NOMO-1 (cell line): ENCODE measurements at regions not wholly inside any gene's neighbourhood (a gene's known extent, or its start where the extent isn't known, plus 50 kb on each side); places are given as distances from the start of the nearest gene placed in this dataset.

Source experiments
- DNase-seq, 2 experiments: peaks; one replicate each; lab custom pipeline; 2025; ENCODE audit not compliant: unreplicated experiment in 2 of 2; lab: John Stamatoyannopoulos, UW

DNA sequence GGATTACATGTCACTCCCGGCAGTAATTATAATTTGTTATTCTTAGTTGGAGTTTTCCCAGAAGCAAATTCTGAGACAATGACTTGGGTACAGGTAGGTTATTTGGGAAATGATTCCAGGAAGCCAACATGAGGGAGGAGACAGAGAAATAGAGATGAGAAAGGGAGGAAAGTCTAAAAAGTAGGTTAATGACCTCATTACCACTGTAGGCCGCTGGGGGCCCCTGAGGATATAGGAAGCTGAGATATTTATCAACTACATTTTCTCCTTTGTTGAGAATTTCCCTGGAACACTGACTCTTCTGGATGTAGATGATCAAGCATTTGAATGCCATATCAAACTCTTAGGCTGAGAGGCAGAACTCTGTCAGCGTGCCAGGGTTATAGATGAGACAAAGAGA is 284.3 kb downstream of the ICOS start:
- DNase-seq = no peak

DNA sequence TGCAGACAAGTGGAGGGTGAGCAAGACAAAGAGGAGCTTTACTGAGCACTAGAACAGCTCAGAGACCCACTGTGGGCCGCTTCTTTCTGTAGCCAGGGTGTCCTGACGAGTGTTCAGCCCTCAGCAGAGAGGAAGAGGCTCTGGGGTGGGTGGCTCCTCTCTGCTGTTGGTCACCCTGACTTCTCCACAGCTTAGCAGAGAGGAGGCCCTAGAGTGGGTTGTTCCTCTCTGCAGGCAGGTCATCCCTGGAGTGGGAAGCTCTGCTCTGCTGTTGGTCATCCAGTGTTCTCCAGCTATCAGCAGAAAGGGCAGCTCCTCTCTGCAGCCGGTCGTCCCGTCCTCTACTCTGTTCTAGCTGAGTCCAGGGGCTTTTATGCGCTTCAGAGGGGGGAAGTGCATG is 286.5 kb downstream of the ICOS start:
- DNase-seq = no peak

GRCh38 chr2:204223544-204223943 is 287.0 kb downstream of the ICOS start:
- DNase-seq = no peak

DNA sequence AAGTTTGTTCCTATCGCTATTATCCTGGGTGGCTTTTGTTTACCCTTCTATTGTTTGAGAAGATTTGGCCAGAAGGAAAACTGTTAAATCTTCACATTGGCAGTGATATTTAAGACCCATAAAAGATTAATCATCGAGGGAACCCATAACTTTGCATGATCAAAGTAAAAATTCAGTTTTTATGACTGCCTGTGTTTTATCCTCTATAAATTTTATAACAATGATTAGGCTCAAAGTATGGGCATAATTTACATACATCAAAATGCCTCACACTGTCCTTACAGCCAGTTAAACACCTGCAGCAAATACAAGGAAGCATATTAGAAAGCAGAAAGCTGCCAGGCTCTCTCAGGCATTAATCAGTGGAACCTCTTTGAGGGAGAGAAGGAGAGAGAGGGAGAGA is 289.1 kb downstream of the ICOS start:
- no peak for DNase-seq

DNA sequence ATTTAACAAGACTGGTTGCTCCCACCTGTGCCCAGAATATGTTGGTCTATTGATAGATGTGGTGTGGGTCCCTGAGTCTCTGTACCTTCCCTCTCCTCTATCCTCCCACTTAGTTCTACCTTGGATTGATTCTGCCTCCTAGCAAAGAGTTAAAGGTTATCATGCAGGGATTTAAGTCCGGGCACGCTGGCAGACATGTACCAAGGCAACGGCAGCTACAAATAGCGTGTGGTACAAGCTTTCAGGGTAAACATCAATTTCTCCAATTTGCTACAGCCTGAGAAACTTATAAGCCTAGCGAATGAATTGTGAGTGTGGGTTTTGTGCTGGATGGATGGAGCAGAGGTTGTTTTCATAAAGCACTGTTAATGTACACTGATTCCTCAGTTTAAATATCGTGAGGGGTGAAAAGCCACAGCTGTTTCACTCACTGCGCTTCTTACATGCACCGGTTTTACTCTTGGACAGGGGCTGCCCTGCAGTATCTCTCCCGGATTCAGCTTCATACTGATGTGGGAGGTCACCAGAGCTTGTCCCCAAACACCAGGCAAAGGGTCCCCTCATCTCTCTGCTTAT is 289.8 kb downstream of the ICOS start:
- no peak for DNase-seq

- DNase-seq = no peak
Measured at GRCh38 chr2:204228169-204228886, 291.8 kb downstream of the ICOS start.

- DNase-seq = no peak
Measured at GRCh38 chr2:204234248-204234647, 297.7 kb downstream of the ICOS start.

DNA sequence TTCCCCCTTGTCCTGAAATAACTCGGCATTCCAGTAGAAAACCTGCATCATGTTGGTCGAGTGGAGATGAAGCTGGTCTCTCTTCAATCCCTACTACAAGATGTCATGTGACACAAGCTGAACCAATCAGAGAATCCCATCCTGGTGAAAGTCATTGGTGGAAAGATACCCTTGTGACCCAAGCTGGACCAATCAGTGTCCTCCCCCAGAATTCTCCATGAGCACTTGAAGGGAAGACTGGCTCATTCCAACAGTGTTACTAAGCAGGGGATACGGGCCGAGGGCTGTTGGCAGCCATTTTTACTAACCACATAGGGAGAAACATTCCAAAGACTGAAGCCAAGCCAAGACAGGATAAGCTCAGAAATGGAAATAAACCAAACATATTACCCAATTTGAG is 298.3 kb downstream of the ICOS start:
- no peak for DNase-seq

- no peak for DNase-seq
Measured at GRCh38 chr2:204237416-204237815, 300.9 kb downstream of the ICOS start.

DNA sequence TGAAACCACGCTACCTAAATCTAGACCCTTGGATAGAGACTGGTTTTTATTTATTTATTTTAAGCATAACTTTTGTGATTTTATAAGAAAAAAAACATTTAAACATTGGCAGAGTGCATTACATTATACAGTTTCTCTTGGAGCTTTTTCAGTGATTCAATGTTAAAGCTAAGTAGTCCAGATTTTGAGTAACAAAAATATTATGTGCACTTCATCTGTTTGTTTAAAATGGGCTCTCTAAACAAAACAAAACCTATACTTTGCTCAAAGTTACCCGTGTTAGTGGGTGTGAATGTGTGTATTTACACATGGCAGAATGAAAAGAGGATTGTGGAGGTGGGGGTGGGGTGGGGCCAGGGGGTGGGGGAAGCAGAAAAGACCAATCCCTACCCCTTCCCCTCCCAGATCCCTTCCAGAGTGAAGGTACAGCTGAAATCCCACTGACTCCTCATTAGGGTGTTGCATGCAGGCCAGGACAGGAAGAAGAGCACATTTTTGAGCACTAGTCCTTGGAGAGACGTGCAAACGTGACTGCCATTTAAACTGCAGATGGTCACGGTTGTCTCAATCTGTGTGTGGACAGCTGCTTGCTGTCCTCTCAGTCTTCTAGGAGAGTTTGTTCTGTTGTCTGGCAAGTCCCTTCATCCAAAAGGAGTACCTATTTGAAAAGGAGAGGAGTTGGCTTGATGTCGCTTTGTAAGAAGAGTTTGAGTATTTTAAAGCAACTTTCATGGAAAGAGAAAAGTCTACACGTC is 303.0 kb downstream of the ICOS start:
- no peak for DNase-seq

- no peak for DNase-seq
Measured at GRCh38 chr2:204240961-204241360, 304.3 kb upstream of the PARD3B start.

GRCh38 chr2:204249437-204249836 is 295.8 kb upstream of the PARD3B start:
- no peak for DNase-seq

- no peak for DNase-seq
Measured at GRCh38 chr2:204250692-204251091, 294.6 kb upstream of the PARD3B start.

- DNase-seq = no peak
Measured at GRCh38 chr2:204251158-204251997, 293.9 kb upstream of the PARD3B start.

GRCh38 chr2:204251998-204252376 is 293.3 kb upstream of the PARD3B start:
- DNase-seq = no peak

DNA sequence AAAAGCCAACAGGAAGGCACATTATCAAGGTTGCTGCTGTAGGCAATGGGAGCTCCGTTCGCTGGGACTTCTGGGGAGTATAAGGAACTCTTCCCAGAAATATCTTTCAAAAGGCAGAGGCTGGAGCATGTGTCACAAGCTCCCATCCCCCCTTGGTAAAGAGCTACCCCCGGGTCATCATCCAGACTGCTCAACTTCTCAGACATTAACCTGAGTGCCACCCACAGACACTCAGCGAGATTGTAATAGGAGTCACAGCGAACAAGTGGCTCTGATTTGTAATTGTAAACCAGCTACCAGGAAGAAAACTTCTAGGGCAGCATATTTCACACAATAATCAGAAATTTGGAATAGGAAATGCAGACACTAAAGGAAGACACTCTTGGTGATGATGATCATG is 290.2 kb upstream of the PARD3B start:
- DNase-seq = no peak

DNA sequence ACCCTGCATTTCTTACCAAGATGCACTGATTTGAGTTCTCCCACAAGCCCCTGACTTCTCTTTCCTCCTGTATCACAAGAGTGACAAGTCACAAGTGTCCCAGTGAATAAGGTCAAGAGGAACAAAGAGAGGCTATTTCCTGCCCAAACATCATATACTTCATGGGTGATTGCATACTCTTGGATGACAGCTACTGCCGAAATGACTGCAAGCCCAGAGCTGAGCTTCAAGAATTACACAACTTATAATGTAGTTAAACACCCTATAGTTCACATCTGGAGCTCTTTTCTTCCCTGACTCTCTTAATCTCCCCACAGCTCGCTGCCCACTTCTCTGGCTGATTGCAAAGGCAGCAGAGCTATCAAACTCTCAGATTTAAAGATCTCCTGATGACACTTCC is 289.7 kb upstream of the PARD3B start:
- no peak for DNase-seq

DNA sequence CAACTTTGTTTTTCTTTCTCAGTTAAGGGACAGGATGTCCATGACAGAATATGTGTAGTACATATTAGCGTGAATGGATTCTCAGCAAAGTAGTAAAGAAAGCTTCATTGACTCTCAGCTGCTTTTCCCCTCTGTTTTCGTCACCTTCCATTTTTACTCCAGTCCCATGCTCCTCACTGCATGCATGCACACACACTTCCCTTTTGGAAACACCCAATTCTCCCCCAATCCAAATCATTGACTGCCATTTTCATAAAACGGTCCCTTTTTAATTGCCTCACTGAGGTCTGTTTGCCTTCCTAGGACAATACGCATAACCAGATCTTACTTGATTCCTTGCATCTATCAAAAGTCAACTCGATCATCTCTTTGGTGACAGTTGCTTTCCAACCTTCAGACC is 287.5 kb upstream of the PARD3B start:
- DNase-seq = no peak

DNA sequence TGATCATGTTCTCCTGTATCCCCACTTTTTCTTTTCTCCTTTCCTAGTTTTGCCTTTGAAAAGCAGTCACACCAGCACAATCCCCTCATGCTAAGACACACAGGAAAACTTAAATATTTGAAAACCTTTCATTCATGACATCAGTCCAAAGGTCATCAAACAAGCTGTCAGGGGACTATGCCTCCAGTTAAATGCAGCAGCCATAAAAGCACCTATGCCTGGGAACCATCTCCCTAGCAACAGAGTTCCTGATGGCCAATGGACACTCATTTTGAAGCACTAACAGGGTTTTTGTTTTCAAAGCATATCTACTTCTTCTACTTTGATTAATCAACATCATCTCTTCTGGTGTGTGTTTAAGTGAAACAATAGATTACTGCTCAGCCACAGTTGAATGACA is 286.4 kb upstream of the PARD3B start:
- no peak for DNase-seq

GRCh38 chr2:204260162-204260877 is 285.0 kb upstream of the PARD3B start:
- DNase-seq = no peak

DNA sequence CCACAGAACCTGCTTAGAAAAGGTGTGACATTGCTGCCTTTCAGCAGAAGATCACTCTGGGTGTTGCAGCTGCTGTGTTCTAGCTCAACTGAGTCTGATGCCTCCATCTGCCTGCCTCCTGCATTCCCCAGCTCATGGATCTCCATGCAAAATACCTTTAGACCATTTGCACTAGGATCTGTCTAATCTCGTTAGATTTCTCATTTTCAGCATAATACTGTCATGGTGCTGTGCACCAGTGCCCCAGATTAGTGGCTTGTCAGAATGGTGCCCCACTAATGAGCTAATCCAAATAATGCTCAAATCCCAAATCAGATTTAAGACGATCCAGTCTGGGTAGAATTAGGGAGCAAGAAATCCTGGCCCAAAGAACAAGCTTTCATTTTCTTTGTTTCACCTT is 284.4 kb upstream of the PARD3B start:
- no peak for DNase-seq
